ENCODE measurements at regions not wholly inside any gene's neighbourhood (a gene's known extent, or its start where the extent isn't known, plus 50 kb on each side); places are given as distances from the start of the nearest gene placed in this dataset.
"Not testable (repeated sequence)": the region's sequence is repeated elsewhere in the genome, so short reads cannot be mapped to it uniquely, and the experiment has no call there.

- H3K9me3 ChIP-seq (ENCODE audit: control insufficient read depth, low read length, poor library complexity, severe bottlenecking), result peaks cover 6% of the 10 kb centered on the region
- H3K27me3 Mint-ChIP-seq, result no peaks in the 10 kb centered on the region
- no peak for ATAC-seq
- H3K4me1 Mint-ChIP-seq, result no peaks in the 10 kb centered on the region
- no peaks in the 10 kb centered on the region for H3K36me3 Mint-ChIP-seq (ENCODE audit: low read depth)
- no peak overlapping the region for H3K27ac Mint-ChIP-seq
- no peak for DNase-seq
- H3K4me3 Mint-ChIP-seq, result no peak overlapping the region
Observed at GRCh38 chr13:63460462-63461090, 2044.9 kb upstream of the PCDH20 start.

DNA sequence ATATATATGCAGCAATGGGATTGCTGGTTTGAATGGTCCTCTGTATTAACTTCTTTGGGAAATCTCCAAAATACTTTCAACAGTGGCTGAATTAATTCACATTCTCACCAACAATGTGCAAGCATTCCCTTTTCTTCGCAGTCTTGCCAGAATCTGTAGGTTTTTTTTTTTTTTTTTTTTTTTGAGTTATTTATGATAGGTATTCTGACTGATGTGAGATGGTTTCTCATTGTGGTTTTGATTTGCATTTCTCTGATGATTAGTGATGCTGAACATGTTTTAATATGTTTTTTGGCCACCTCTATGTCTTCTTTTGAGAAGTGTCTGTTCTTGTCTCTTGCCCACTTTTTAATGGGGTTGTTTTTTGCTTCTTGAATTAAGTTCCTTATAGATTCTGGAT, 2041.5 kb upstream of the PCDH20 start:
- ATAC-seq, result no peak
- Mint-ChIP-seq H3K27ac (no peak overlapping the region), H3K36me3 (ENCODE audit: low read depth) (no peaks in the 10 kb centered on the region), H3K4me3 (no peak overlapping the region), H3K4me1 (no peaks in the 10 kb centered on the region), H3K27me3 (no peaks in the 10 kb centered on the region)
- no peak for DNase-seq
- peaks cover 6% of the 10 kb centered on the region for H3K9me3 ChIP-seq (ENCODE audit: control insufficient read depth, low read length, poor library complexity, severe bottlenecking)

GRCh38 chr13:63455938-63456337, 2040.3 kb upstream of the PCDH20 start:
- Mint-ChIP-seq H3K36me3 (ENCODE audit: low read depth) (no peaks in the 10 kb centered on the region), H3K27ac (no peak overlapping the region), H3K4me1 (no peaks in the 10 kb centered on the region), H3K4me3 (no peak overlapping the region), H3K27me3 (no peaks in the 10 kb centered on the region)
- no peak for DNase-seq
- peaks cover 6% of the 10 kb centered on the region for H3K9me3 ChIP-seq (ENCODE audit: control insufficient read depth, low read length, poor library complexity, severe bottlenecking)
- no peak for ATAC-seq

DNA sequence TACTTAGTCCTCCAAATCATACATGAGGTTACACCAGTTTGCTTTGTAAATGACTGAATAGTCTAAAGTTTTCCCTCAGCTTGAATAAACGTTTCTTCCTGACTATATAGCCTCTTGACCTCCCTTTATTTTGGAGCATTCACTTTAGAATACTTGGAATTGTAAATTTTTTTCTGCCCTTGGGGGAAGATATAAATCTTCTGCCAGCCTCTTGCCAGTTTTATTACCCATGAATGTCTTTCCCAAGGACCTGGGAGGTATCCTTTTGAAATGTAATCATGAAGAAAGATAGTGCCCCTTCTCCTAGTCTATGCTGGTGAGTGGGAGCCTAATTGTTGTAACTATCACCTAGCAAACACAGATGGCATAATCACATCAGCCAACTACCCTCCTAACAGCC, 2033.9 kb upstream of the PCDH20 start:
- Mint-ChIP-seq H3K27me3 (no peaks in the 10 kb centered on the region), H3K4me3 (no peak overlapping the region), H3K27ac (no peak overlapping the region), H3K36me3 (ENCODE audit: low read depth) (no peaks in the 10 kb centered on the region), H3K4me1 (no peaks in the 10 kb centered on the region)
- DNase-seq, result no peak
- no peak for ATAC-seq
- no peaks in the 10 kb centered on the region for H3K9me3 ChIP-seq (ENCODE audit: control insufficient read depth, low read length, poor library complexity, severe bottlenecking)

DNA sequence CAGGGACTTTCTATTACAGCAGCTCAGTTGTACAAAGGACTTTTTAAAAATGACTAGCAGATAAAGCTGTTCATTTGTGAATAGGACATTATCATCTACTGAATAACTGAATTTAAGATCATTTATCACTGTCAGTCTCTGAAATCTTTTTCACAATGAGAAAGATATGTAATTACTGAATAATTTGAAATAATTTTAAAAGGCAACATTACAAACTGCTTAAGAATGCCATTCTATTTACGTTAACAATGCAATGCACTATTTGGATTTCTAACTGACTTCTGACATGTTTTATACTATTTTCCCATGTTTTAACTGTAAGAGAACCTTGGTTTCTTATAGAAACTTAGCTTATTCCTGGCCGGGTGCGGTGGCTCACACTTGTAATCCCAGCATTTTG, 2033.0 kb upstream of the PCDH20 start:
- Mint-ChIP-seq H3K36me3 (ENCODE audit: low read depth) (no peaks in the 10 kb centered on the region), H3K27me3 (no peaks in the 10 kb centered on the region), H3K4me3 (no peak overlapping the region), H3K27ac (no peak overlapping the region), H3K4me1 (no peaks in the 10 kb centered on the region)
- no peaks in the 10 kb centered on the region for H3K9me3 ChIP-seq (ENCODE audit: control insufficient read depth, low read length, poor library complexity, severe bottlenecking)
- ATAC-seq (no peak), DNase-seq (no peak)

GRCh38 chr13:63446329-63446728, 2030.7 kb upstream of the PCDH20 start:
- H3K9me3 ChIP-seq (ENCODE audit: control insufficient read depth, low read length, poor library complexity, severe bottlenecking), result no peaks in the 10 kb centered on the region
- Mint-ChIP-seq H3K4me1 (no peaks in the 10 kb centered on the region), H3K27me3 (no peaks in the 10 kb centered on the region), H3K4me3 (no peak overlapping the region), H3K27ac (no peak overlapping the region), H3K36me3 (ENCODE audit: low read depth) (no peaks in the 10 kb centered on the region)
- no peak for ATAC-seq
- no peak for DNase-seq

DNA sequence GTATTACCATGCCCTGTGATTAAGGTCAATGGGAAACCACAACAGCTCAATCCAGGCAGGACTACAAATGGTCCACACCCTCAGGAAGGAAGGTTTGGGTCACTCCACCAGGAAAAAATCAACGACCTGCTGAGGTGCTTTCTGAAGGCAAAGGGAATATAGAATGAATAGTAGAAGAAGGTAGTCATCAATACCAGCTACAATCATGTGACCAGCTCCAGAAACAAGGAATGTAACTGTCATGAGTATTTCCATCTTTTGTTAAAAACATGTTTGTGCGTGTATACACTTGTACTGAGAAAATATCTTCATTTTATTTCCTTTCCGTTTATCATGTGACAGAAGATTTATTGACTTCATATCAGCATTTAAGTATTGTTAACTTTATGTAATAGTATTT, 2028.6 kb upstream of the PCDH20 start:
- not testable (repeated sequence) for H3K27me3 Mint-ChIP-seq; H3K36me3 Mint-ChIP-seq (ENCODE audit: low read depth); ATAC-seq; DNase-seq; H3K9me3 ChIP-seq (ENCODE audit: control insufficient read depth, low read length, poor library complexity, severe bottlenecking); H3K4me1 Mint-ChIP-seq; H3K27ac Mint-ChIP-seq; H3K4me3 Mint-ChIP-seq

DNA sequence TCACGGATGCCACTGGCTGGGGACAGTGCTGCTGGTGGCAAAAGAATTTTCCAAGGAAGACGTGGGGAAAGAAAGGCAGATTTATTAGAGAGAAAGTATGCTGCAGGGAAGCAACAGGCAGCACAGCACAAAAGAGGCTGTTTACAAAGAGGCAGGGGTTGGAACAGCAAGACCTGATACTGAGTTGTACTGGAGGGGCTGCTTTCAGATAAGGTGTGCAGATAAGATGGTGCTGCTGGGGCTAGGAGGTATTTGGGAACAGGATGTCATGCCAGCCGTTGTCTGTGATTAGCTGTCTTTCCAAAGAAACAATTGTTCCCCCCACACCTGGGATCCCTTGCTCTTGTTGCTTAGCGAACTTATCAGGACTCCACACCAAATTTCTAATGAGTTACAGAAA, 2023.3 kb upstream of the PCDH20 start:
- H3K4me3 Mint-ChIP-seq, result no peak overlapping the region
- no peak overlapping the region for H3K27ac Mint-ChIP-seq
- H3K27me3 Mint-ChIP-seq, result no peaks in the 10 kb centered on the region
- H3K9me3 ChIP-seq (ENCODE audit: control insufficient read depth, low read length, poor library complexity, severe bottlenecking), result no peaks in the 10 kb centered on the region
- H3K4me1 Mint-ChIP-seq, result no peaks in the 10 kb centered on the region
- no peaks in the 10 kb centered on the region for H3K36me3 Mint-ChIP-seq (ENCODE audit: low read depth)
- DNase-seq, result no peak
- ATAC-seq, result no peak

DNA sequence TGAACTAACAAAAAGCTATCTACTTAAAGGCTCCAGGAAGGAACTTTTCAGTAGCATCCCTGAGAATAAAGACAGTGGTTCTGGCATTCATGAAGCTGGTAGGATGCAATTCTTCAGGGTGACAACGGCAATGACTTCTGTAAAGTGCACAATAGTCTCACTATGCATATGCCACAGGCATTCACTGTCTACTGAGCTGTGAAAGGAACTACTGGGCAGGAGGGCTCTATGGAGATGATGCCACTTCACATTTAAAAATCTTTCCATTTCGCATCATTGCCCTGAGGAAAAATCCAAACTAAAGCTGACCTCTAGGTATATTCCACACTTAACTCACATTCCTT, 2020.6 kb upstream of the PCDH20 start:
- Mint-ChIP-seq H3K36me3 (ENCODE audit: low read depth) (no peaks in the 10 kb centered on the region), H3K4me3 (no peak overlapping the region), H3K27me3 (no peaks in the 10 kb centered on the region), H3K27ac (no peak overlapping the region), H3K4me1 (no peaks in the 10 kb centered on the region)
- no peak for ATAC-seq
- no peak for DNase-seq
- no peaks in the 10 kb centered on the region for H3K9me3 ChIP-seq (ENCODE audit: control insufficient read depth, low read length, poor library complexity, severe bottlenecking)

GRCh38 chr13:63435667-63436324, 2020.1 kb upstream of the PCDH20 start:
- Mint-ChIP-seq H3K4me3 (no peak overlapping the region), H3K27ac (no peak overlapping the region), H3K27me3 (no peaks in the 10 kb centered on the region), H3K4me1 (no peaks in the 10 kb centered on the region), H3K36me3 (ENCODE audit: low read depth) (no peaks in the 10 kb centered on the region)
- ATAC-seq (no peak), DNase-seq (no peak)
- peaks cover 2% of the 10 kb centered on the region for H3K9me3 ChIP-seq (ENCODE audit: control insufficient read depth, low read length, poor library complexity, severe bottlenecking)

DNA sequence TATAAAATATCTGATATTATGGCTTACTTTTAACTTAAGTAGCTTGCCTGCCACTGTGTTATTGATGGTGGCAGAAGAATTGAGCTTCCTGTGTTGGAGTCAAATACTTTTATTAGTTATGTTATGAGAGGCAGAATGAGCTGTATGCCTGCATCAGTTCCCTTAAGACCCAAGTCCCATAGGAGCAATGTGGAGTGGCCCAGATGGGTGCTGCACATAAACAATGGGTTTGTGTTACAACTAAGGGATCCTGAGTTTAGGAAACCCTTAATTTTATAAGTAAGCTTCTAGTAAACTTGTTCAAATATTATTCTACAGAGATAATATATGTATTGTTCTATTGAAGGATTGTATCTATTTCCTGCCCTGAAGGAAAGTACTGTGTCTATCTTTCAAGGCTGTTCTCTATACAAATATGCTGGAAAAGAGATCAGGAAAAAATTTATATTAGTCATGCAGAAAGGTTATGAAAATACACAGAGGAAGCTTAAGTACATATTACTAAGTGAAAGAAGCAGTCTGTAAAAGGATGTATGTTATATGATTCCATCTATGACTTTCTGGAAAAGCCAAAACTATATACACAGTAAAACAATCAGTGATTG, 2018.0 kb upstream of the PCDH20 start:
- H3K4me1 Mint-ChIP-seq, result no peaks in the 10 kb centered on the region
- ATAC-seq, result no peak
- no peak for DNase-seq

GRCh38 chr13:63427170-63427569, 2011.5 kb upstream of the PCDH20 start:
- H3K9me3 ChIP-seq (ENCODE audit: control insufficient read depth, low read length, poor library complexity, severe bottlenecking), result peaks cover 2% of the 10 kb centered on the region
- no peak overlapping the region for H3K27ac Mint-ChIP-seq
- no peaks in the 10 kb centered on the region for H3K27me3 Mint-ChIP-seq
- no peak for ATAC-seq
- DNase-seq, result no peak
- no peaks in the 10 kb centered on the region for H3K4me1 Mint-ChIP-seq
- no peak overlapping the region for H3K4me3 Mint-ChIP-seq
- H3K36me3 Mint-ChIP-seq (ENCODE audit: low read depth), result no peaks in the 10 kb centered on the region

More for the DNA sequence above, 2018.0 kb upstream of the PCDH20 start:
- Mint-ChIP-seq H3K27me3 (no peaks in the 10 kb centered on the region), H3K27ac (no peak overlapping the region), H3K4me3 (no peak overlapping the region), H3K36me3 (ENCODE audit: low read depth) (no peaks in the 10 kb centered on the region)
- peaks cover 2% of the 10 kb centered on the region for H3K9me3 ChIP-seq (ENCODE audit: control insufficient read depth, low read length, poor library complexity, severe bottlenecking)

- ATAC-seq, result no peak
- Mint-ChIP-seq H3K4me3 (no peak overlapping the region), H3K27me3 (no peaks in the 10 kb centered on the region)
Observed at GRCh38 chr13:63425131-63425530, 2009.5 kb upstream of the PCDH20 start.

GRCh38 chr13:63421123-63421522, 2005.5 kb upstream of the PCDH20 start:
- H3K4me3 Mint-ChIP-seq, result no peak overlapping the region
- H3K36me3 Mint-ChIP-seq (ENCODE audit: low read depth), result no peaks in the 10 kb centered on the region
- ATAC-seq (no peak), DNase-seq (no peak)
- no peaks in the 10 kb centered on the region for H3K4me1 Mint-ChIP-seq
- H3K27me3 Mint-ChIP-seq, result no peaks in the 10 kb centered on the region
- no peaks in the 10 kb centered on the region for H3K9me3 ChIP-seq (ENCODE audit: control insufficient read depth, low read length, poor library complexity, severe bottlenecking)
- no peak overlapping the region for H3K27ac Mint-ChIP-seq

More at GRCh38 chr13:63425131-63425530, 2009.5 kb upstream of the PCDH20 start:
- Mint-ChIP-seq H3K4me1 (no peaks in the 10 kb centered on the region), H3K27ac (no peak overlapping the region), H3K36me3 (ENCODE audit: low read depth) (no peaks in the 10 kb centered on the region)
- H3K9me3 ChIP-seq (ENCODE audit: control insufficient read depth, low read length, poor library complexity, severe bottlenecking), result no peaks in the 10 kb centered on the region
- DNase-seq, result no peak

Measured in T-helper 17 cell (primary cell).